WTC11 (cell line): ENCODE measurements at regions not wholly inside any gene's neighbourhood (a gene's known extent, or its start where the extent isn't known, plus 50 kb on each side); places are given as distances from the start of the nearest gene placed in this dataset.

ENCODE experiments used
- ATAC-seq: fragments of 200-7000 bp; cut with Tn5 transposase; 2 replicates; pipeline ENCODE4 v1.10.0; 2021; ENCODE audit warnings: mild to moderate bottlenecking, moderate library complexity
- CTCF ChIA-PET: fragments of 300-600 bp; sonication (Branson Sonifier 250); formaldehyde crosslinking; loops from one replicate; lab custom pipeline; 2021; ENCODE audit warnings: antibody characterized with exemption; lab: Charles Lee
- POLR2A ChIA-PET: fragments of 350-600 bp; sonication (Branson Sonifier 250); formaldehyde crosslinking; loops from one replicate; lab custom pipeline; 2021; ENCODE audit warnings: antibody characterized with exemption; lab: Charles Lee
- DNase-seq: peaks from one replicate; pipeline ENCODE4 v3.0.0; 2021; ENCODE audit warnings: low spot score
- H3K27ac Mint-ChIP-seq: 2 replicates; pipeline ENCODE4 v1.8.0; 2021; ENCODE audit warnings: mixed read lengths
- H3K27me3 Mint-ChIP-seq: 2 replicates; pipeline ENCODE4 v1.8.0; 2021; ENCODE audit warnings: low read depth, mild to moderate bottlenecking, moderate library complexity, mixed read lengths
- H3K36me3 Mint-ChIP-seq: 2 replicates; pipeline ENCODE4 v1.8.0; 2021; ENCODE audit warnings: mixed read lengths
- H3K4me1 Mint-ChIP-seq: 2 replicates; pipeline ENCODE4 v1.8.0; 2022; ENCODE audit warnings: mixed read lengths
- H3K4me3 Mint-ChIP-seq: 2 replicates; pipeline ENCODE4 v1.8.0; 2021; ENCODE audit warnings: mild to moderate bottlenecking, moderate library complexity, mixed read lengths
- H3K9me3 Mint-ChIP-seq: 2 replicates; pipeline ENCODE4 v1.8.0; 2021; ENCODE audit warnings: mixed read lengths
- ATF1 ChIP-seq: sonication (generic); formaldehyde crosslinking; IDR thresholded peaks from 2 replicates; pipeline ENCODE4 v1.8.1; 2023; ENCODE audit warnings: mild to moderate bottlenecking, moderate library complexity, missing genetic modification reagents
- E2F4 ChIP-seq: sonication (generic); formaldehyde crosslinking; IDR thresholded peaks from 2 replicates; pipeline ENCODE4 v1.8.1; 2022; ENCODE audit warnings: low read depth, mild to moderate bottlenecking, moderate library complexity, missing genetic modification reagents, borderline replicate concordance
- E2F5 ChIP-seq: sonication (generic); formaldehyde crosslinking; IDR thresholded peaks from 2 replicates; pipeline ENCODE4 v1.8.1; 2022; ENCODE audit warnings: mild to moderate bottlenecking, moderate library complexity, missing genetic modification reagents
- ETV6 ChIP-seq: sonication (generic); formaldehyde crosslinking; IDR thresholded peaks from 2 replicates; pipeline ENCODE4 v1.8.1; 2022; ENCODE audit warnings: mild to moderate bottlenecking, missing genetic modification reagents
- GTF2I ChIP-seq: fragments of 250-450 bp; sonication (Bioruptor Pico); conservative IDR thresholded peaks from 2 replicates; pipeline ENCODE4 v1.4.0; 2021; ENCODE audit warnings: mild to moderate bottlenecking
- HMGA2 ChIP-seq: fragments of 250-450 bp; sonication (Bioruptor Pico); IDR thresholded peaks from 2 replicates; pipeline ENCODE4 v1.4.0; 2021; ENCODE audit warnings: mild to moderate bottlenecking, moderate library complexity
- MXD4 ChIP-seq: fragments of 250-450 bp; sonication (Bioruptor Pico); IDR thresholded peaks from 2 replicates; pipeline ENCODE4 v1.8.0; 2021; ENCODE audit warnings: mild to moderate bottlenecking, moderate library complexity, borderline replicate concordance
- NFE2L1 ChIP-seq: sonication (generic); formaldehyde crosslinking; IDR thresholded peaks from 2 replicates; pipeline ENCODE4 v1.8.1; 2023; ENCODE audit warnings: missing genetic modification reagents
- PRRX2 ChIP-seq: fragments of 250-450 bp; sonication (Bioruptor Pico); IDR thresholded peaks from 2 replicates; pipeline ENCODE4 v1.8.0; 2021; ENCODE audit warnings: mild to moderate bottlenecking
- RELA ChIP-seq: sonication (generic); formaldehyde crosslinking; IDR thresholded peaks from 2 replicates; pipeline ENCODE4 v1.8.1; 2022; ENCODE audit warnings: missing genetic modification reagents, mild to moderate bottlenecking, borderline replicate concordance
- SOX15 ChIP-seq: fragments of 250-450 bp; sonication (Bioruptor Pico); IDR thresholded peaks from 2 replicates; pipeline ENCODE4 v1.9.0; 2021; ENCODE audit warnings: mild to moderate bottlenecking
- SP1 ChIP-seq: sonication (generic); formaldehyde crosslinking; conservative IDR thresholded peaks from 2 replicates; pipeline ENCODE4 v1.8.1; 2022; ENCODE audit warnings: missing genetic modification reagents
- TEAD1 ChIP-seq: sonication (generic); formaldehyde crosslinking; IDR thresholded peaks from 2 replicates; pipeline ENCODE4 v1.8.0; 2022; ENCODE audit warnings: mild to moderate bottlenecking, missing genetic modification reagents
- ZBTB43 ChIP-seq: sonication (generic); formaldehyde crosslinking; IDR thresholded peaks from 2 replicates; pipeline ENCODE4 v1.8.1; 2023; ENCODE audit warnings: mild to moderate bottlenecking, missing genetic modification reagents
- ZNF317 ChIP-seq: sonication (generic); formaldehyde crosslinking; IDR thresholded peaks from 2 replicates; pipeline ENCODE4 v1.8.1; 2023; ENCODE audit warnings: low read depth, mild to moderate bottlenecking, moderate library complexity, missing genetic modification reagents, borderline replicate concordance
- ZNF425 ChIP-seq: fragments of 250-450 bp; sonication (Bioruptor Pico); conservative IDR thresholded peaks from 2 replicates; pipeline ENCODE4 v1.9.0; 2021; ENCODE audit warnings: mild to moderate bottlenecking
- TF ChIP-seq, protein P1 (sequence below): sonication (generic); formaldehyde crosslinking; IDR thresholded peaks from 2 replicates; pipeline ENCODE4 v1.8.0; 2023; ENCODE audit warnings: mild to moderate bottlenecking, missing genetic modification reagents
- TF ChIP-seq, protein P2 (sequence below): sonication (generic); formaldehyde crosslinking; IDR thresholded peaks from 2 replicates; pipeline ENCODE4 v1.8.1; 2022; ENCODE audit warnings: mild to moderate bottlenecking, missing genetic modification reagents, moderate library complexity, borderline replicate concordance
- TF ChIP-seq, protein P3 (sequence below): fragments of 250-450 bp; sonication (Bioruptor Pico); IDR thresholded peaks from 2 replicates; pipeline ENCODE4 v1.9.0; 2021; ENCODE audit warnings: mild to moderate bottlenecking
- TF ChIP-seq, protein P4 (sequence below): fragments of 200-600 bp; IDR thresholded peaks from 2 replicates; pipeline ENCODE4 v1.8.0; 2022; ENCODE audit warnings: antibody characterized with exemption

DNA sequence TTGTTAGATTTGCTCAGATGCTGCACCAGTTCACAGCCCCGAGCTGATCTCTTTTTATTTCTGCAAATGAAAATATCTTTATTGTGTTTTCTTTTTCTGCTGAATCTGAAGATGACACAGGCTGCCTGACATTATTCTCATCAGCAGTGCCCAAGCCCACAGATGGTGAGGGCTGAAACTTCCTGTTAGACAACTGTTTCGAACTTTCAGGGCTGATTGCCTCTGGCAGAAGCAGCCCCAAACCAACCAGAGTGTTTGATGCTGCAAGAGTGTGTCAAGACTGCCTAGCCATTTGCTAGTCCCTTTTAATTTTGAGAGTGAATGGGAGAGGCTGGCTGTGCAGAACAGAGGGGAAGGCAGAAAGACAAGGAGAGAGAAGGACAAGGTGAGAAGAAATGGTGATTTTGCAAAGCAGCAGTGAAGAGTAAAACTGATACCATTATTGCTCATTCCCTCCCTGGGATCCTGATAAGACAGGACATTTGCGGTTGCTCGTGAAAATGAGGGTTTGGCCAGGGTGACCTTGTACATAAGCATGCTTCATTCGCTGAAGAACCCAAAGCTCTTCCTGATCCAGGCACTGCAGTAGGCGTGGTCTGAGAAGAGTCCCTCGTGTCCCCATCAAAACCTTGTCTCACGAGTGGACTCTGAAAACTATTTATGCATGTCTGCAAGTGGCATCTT, 77.2 kb downstream of the TMEM114 start:
- H3K4me1 Mint-ChIP-seq, result no peaks in the 10 kb centered on the region
- CTCF ChIA-PET, result no interaction called here
- H3K27me3 Mint-ChIP-seq, result peaks cover 34% of the 10 kb centered on the region
- H3K36me3 Mint-ChIP-seq, result peaks cover 79% of the 10 kb centered on the region
- H3K4me3 Mint-ChIP-seq, result no peak overlapping the region
- DNase-seq, result no peak
- no peak for TF ChIP-seq ETV6
- TF ChIP-seq, protein P1, sequence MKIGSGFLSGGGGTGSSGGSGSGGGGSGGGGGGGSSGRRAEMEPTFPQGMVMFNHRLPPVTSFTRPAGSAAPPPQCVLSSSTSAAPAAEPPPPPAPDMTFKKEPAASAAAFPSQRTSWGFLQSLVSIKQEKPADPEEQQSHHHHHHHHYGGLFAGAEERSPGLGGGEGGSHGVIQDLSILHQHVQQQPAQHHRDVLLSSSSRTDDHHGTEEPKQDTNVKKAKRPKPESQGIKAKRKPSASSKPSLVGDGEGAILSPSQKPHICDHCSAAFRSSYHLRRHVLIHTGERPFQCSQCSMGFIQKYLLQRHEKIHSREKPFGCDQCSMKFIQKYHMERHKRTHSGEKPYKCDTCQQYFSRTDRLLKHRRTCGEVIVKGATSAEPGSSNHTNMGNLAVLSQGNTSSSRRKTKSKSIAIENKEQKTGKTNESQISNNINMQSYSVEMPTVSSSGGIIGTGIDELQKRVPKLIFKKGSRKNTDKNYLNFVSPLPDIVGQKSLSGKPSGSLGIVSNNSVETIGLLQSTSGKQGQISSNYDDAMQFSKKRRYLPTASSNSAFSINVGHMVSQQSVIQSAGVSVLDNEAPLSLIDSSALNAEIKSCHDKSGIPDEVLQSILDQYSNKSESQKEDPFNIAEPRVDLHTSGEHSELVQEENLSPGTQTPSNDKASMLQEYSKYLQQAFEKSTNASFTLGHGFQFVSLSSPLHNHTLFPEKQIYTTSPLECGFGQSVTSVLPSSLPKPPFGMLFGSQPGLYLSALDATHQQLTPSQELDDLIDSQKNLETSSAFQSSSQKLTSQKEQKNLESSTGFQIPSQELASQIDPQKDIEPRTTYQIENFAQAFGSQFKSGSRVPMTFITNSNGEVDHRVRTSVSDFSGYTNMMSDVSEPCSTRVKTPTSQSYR (CRISPR knock-in tag), result no peak
- no peak for TF ChIP-seq MXD4
- TF ChIP-seq SOX15, result no peak
- no peak for TF ChIP-seq ZBTB43
- TF ChIP-seq, protein P2, sequence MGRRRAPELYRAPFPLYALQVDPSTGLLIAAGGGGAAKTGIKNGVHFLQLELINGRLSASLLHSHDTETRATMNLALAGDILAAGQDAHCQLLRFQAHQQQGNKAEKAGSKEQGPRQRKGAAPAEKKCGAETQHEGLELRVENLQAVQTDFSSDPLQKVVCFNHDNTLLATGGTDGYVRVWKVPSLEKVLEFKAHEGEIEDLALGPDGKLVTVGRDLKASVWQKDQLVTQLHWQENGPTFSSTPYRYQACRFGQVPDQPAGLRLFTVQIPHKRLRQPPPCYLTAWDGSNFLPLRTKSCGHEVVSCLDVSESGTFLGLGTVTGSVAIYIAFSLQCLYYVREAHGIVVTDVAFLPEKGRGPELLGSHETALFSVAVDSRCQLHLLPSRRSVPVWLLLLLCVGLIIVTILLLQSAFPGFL (CRISPR knock-in tag), result no peak
- TF ChIP-seq E2F4, result no peak
- no peak for TF ChIP-seq NFE2L1 (CRISPR knock-in tag)
- no peak for TF ChIP-seq GTF2I
- no peak for TF ChIP-seq SP1
- TF ChIP-seq E2F5 (CRISPR knock-in tag), result no peak
- TF ChIP-seq, protein P3, sequence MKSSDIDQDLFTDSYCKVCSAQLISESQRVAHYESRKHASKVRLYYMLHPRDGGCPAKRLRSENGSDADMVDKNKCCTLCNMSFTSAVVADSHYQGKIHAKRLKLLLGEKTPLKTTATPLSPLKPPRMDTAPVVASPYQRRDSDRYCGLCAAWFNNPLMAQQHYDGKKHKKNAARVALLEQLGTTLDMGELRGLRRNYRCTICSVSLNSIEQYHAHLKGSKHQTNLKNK (CRISPR knock-in tag), result no peak
- TF ChIP-seq RELA (CRISPR knock-in tag), result no peak
- no peak for TF ChIP-seq HMGA2
- TF ChIP-seq ZNF425 (CRISPR knock-in tag), result no peak
- TF ChIP-seq PRRX2 (CRISPR knock-in tag), result no peak
- TF ChIP-seq, protein P4, sequence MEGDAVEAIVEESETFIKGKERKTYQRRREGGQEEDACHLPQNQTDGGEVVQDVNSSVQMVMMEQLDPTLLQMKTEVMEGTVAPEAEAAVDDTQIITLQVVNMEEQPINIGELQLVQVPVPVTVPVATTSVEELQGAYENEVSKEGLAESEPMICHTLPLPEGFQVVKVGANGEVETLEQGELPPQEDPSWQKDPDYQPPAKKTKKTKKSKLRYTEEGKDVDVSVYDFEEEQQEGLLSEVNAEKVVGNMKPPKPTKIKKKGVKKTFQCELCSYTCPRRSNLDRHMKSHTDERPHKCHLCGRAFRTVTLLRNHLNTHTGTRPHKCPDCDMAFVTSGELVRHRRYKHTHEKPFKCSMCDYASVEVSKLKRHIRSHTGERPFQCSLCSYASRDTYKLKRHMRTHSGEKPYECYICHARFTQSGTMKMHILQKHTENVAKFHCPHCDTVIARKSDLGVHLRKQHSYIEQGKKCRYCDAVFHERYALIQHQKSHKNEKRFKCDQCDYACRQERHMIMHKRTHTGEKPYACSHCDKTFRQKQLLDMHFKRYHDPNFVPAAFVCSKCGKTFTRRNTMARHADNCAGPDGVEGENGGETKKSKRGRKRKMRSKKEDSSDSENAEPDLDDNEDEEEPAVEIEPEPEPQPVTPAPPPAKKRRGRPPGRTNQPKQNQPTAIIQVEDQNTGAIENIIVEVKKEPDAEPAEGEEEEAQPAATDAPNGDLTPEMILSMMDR, result no peak
- TF ChIP-seq ZNF317 (CRISPR knock-in tag), result no peak
- TF ChIP-seq ATF1 (CRISPR knock-in tag), result no peak
- no peak for TF ChIP-seq TEAD1 (CRISPR knock-in tag)
- POLR2A ChIA-PET, result no interaction called here
- ATAC-seq, result no peak
- peaks cover 94% of the 10 kb centered on the region for H3K9me3 Mint-ChIP-seq
- H3K27ac Mint-ChIP-seq, result no peak overlapping the region
